T-helper 2 cell treated with Interferon-gamma antibody and Interleukin-4, amounts not matched to agents 100 ng/mL and 5 ng/mL, for 36 hours (primary cell): ENCODE measurements at regions not wholly inside any gene's neighbourhood (a gene's known extent, or its start where the extent isn't known, plus 50 kb on each side); places are given as distances from the start of the nearest gene placed in this dataset.
"Not testable (repeated sequence)": the region's sequence is repeated elsewhere in the genome, so short reads cannot be mapped to it uniquely, and the experiment has no call there.

Source experiments
- intact Hi-C: fragments of 100-400 bp; cut with micrococcal nuclease; formaldehyde crosslinking; loops from one replicate; pipeline ENCODE4 v1.15.1; 2023

- intact Hi-C loops = loop anchor here (5.0 kb wide), 1 partner anchor 1358 kb away; no protein-coding TSS in a partner anchor
These were observed 559.8 kb downstream of the HINT1 start for GRCh38 chr5:130605234-130605633.

GRCh38 chr5:130596647-130597046 is 568.4 kb downstream of the HINT1 start:
- intact Hi-C loops = not testable (repeated sequence)

- intact Hi-C loops = no loop called here
These were observed 584.8 kb downstream of the HINT1 start for GRCh38 chr5:130580264-130580663.

GRCh38 chr5:130578354-130578753 is 586.7 kb downstream of the HINT1 start:
- intact Hi-C loops = no loop called here

GRCh38 chr5:130571076-130571475 is 594.0 kb downstream of the HINT1 start:
- intact Hi-C loops = no loop called here

GRCh38 chr5:130568791-130569190 is 596.3 kb downstream of the HINT1 start:
- intact Hi-C loops = no loop called here

- intact Hi-C loops = no loop called here
These were observed 609.6 kb downstream of the HINT1 start for GRCh38 chr5:130555429-130555828.

- intact Hi-C loops = no loop called here
These were observed 614.5 kb downstream of the HINT1 start for GRCh38 chr5:130550562-130550928.

- intact Hi-C loops = no loop called here
These were observed 615.0 kb downstream of the HINT1 start for GRCh38 chr5:130549884-130550561.

- intact Hi-C loops = no loop called here
These were observed 618.8 kb downstream of the HINT1 start for GRCh38 chr5:130546211-130546610.

- intact Hi-C loops = no loop called here
These were observed 619.8 kb downstream of the HINT1 start for GRCh38 chr5:130545291-130545690.

GRCh38 chr5:130541617-130542221 is 623.3 kb downstream of the HINT1 start:
- intact Hi-C loops = no loop called here

GRCh38 chr5:130536691-130537090 is 628.4 kb downstream of the HINT1 start:
- intact Hi-C loops = no loop called here

GRCh38 chr5:130532786-130533185 is 628.5 kb downstream of the CHSY3 start:
- intact Hi-C loops = no loop called here

GRCh38 chr5:130529511-130530485 is 625.5 kb downstream of the CHSY3 start:
- intact Hi-C loops = no loop called here

- intact Hi-C loops = no loop called here
These were observed 624.8 kb downstream of the CHSY3 start for GRCh38 chr5:130529111-130529510.

GRCh38 chr5:130528474-130528873 is 624.2 kb downstream of the CHSY3 start:
- intact Hi-C loops = no loop called here

- intact Hi-C loops = no loop called here
These were observed 622.4 kb downstream of the CHSY3 start for GRCh38 chr5:130526708-130527107.

- intact Hi-C loops = no loop called here
These were observed 615.9 kb downstream of the CHSY3 start for GRCh38 chr5:130520211-130520610.

- intact Hi-C loops = no loop called here
These were observed 610.9 kb downstream of the CHSY3 start for GRCh38 chr5:130514984-130515690.

- intact Hi-C loops = no loop called here
These were observed 598.4 kb downstream of the CHSY3 start for GRCh38 chr5:130502702-130503101.
